ENCODE measurements at regions not wholly inside any gene's neighbourhood (a gene's known extent, or its start where the extent isn't known, plus 50 kb on each side); places are given as distances from the start of the nearest gene placed in this dataset.
A peak's percentile ranks its signal among the peaks of the same experiment; 100 is the strongest.

GRCh38 chr5:33242277-33242676 is 198.5 kb upstream of the TARS1 start:
- no peak for DNase-seq (ENCODE audit: low read depth)

- no peak for DNase-seq (ENCODE audit: low read depth)
Observed at GRCh38 chr5:33244441-33245150, 196.2 kb upstream of the TARS1 start.

- DNase-seq (ENCODE audit: low read depth) = no peak
Observed at GRCh38 chr5:33254579-33254978, 186.2 kb upstream of the TARS1 start.

GRCh38 chr5:33257807-33258429 is 182.8 kb upstream of the TARS1 start:
- peak; percentile 81 for DNase-seq (ENCODE audit: low read depth)

- peak; percentile 19 for DNase-seq (ENCODE audit: low read depth)
Observed at GRCh38 chr5:33258553-33258952, 182.2 kb upstream of the TARS1 start.

- no peak for DNase-seq (ENCODE audit: low read depth)
Observed at GRCh38 chr5:33260098-33260497, 180.7 kb upstream of the TARS1 start.

GRCh38 chr5:33261305-33261704 is 179.5 kb upstream of the TARS1 start:
- peak; percentile 57 for DNase-seq (ENCODE audit: low read depth)

- no peak for DNase-seq (ENCODE audit: low read depth)
Observed at GRCh38 chr5:33261747-33262146, 179.0 kb upstream of the TARS1 start.

GRCh38 chr5:33267801-33268200 is 173.0 kb upstream of the TARS1 start:
- DNase-seq (ENCODE audit: low read depth) = no peak

GRCh38 chr5:33268374-33268773 is 172.4 kb upstream of the TARS1 start:
- DNase-seq (ENCODE audit: low read depth) = no peak

- DNase-seq (ENCODE audit: low read depth) = no peak
Observed at GRCh38 chr5:33270671-33271070, 170.1 kb upstream of the TARS1 start.

GRCh38 chr5:33271606-33272005 is 169.2 kb upstream of the TARS1 start:
- no peak for DNase-seq (ENCODE audit: low read depth)

- DNase-seq (ENCODE audit: low read depth) = peak; percentile 86
Observed at GRCh38 chr5:33272288-33272687, 168.5 kb upstream of the TARS1 start.

- no peak for DNase-seq (ENCODE audit: low read depth)
Observed at GRCh38 chr5:33273985-33274384, 166.8 kb upstream of the TARS1 start.

- no peak for DNase-seq (ENCODE audit: low read depth)
Observed at GRCh38 chr5:33275391-33275790, 165.4 kb upstream of the TARS1 start.

GRCh38 chr5:33275921-33276627 is 164.7 kb upstream of the TARS1 start:
- DNase-seq (ENCODE audit: low read depth) = peak; percentile 68

- no peak for DNase-seq (ENCODE audit: low read depth)
Observed at GRCh38 chr5:33276628-33276950, 164.2 kb upstream of the TARS1 start.

GRCh38 chr5:33277061-33277650 is 163.6 kb upstream of the TARS1 start:
- DNase-seq (ENCODE audit: low read depth) = no peak

- no peak for DNase-seq (ENCODE audit: low read depth)
Observed at GRCh38 chr5:33281431-33281843, 159.3 kb upstream of the TARS1 start.

- no peak for DNase-seq (ENCODE audit: low read depth)
Observed at GRCh38 chr5:33282157-33282556, 158.6 kb upstream of the TARS1 start.

GRCh38 chr5:33282696-33283095 is 158.1 kb upstream of the TARS1 start:
- DNase-seq (ENCODE audit: low read depth) = no peak

GRCh38 chr5:33283243-33283642 is 157.5 kb upstream of the TARS1 start:
- DNase-seq (ENCODE audit: low read depth) = no peak

- DNase-seq (ENCODE audit: low read depth) = no peak
Observed at GRCh38 chr5:33284681-33285080, 156.1 kb upstream of the TARS1 start.

All from RPMI7951 (cell line).